ENCODE measurements at regions not wholly inside any gene's neighbourhood (a gene's known extent, or its start where the extent isn't known, plus 50 kb on each side); places are given as distances from the start of the nearest gene placed in this dataset.

DNA sequence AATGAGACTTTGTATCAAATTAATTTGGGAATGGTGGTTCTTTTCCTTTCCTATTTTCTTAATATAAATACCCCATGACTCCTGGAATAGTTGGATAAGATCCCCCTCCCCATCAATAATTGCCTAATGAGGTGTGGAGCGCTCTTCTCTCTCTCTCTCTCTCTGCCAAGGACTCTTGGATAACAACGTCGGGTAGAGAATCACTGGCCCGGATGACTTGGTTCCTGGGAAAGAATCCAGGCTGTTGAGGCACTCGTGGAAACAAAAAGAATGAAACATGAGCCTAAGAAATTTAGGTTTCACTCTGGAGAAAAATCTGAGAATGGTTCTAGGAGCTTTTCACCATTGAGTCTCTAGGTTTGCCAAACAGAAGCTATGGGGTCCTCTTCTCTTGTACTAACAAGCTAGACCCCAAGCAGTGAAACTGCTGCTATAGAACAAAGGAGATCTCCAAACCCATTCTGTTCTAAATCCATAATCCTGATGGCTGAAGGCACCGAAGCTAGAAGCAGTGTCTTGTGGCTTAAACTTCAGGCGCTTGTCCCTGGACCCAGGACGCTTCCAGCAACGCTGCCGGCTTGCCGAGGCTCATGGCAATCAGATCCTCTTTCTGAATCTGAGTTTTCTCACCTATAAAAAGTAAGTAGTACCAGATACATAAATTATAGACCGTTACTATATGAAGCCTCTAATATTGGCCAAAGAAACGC lies 241.6 kb upstream of the BTBD3 start (continued):
- no peak for TF ChIP-seq MXI1 (IDR thresholded peaks at IDR 0.05; ENCODE audit: borderline replicate concordance, low read depth, low read length)

- H3K4me1 ChIP-seq (ENCODE audit: control insufficient read depth, insufficient read depth, low read length), result no peaks in the 10 kb centered on the region
- TF ChIP-seq NFE2L2 (IDR thresholded peaks at IDR 0.05; ENCODE audit: low read depth, low read length) (no peak), RAD21 (IDR thresholded peaks at IDR 0.05; ENCODE audit: low read length) (peak; percentile 97), MAZ (IDR thresholded peaks at IDR 0.05; ENCODE audit: borderline replicate concordance, low read depth, low read length) (no peak), MXI1 (IDR thresholded peaks at IDR 0.05; ENCODE audit: borderline replicate concordance, low read depth, low read length) (no peak), BHLHE40 (IDR thresholded peaks at IDR 0.05; ENCODE audit: low read depth, low read length) (no peak), RCOR1 (IDR thresholded peaks at IDR 0.05; ENCODE audit: insufficient replicate concordance, low read length) (no peak), SMC3 (IDR thresholded peaks at IDR 0.05; ENCODE audit: low read depth, low read length) (peak; percentile 90), USF2 (IDR thresholded peaks at IDR 0.05; ENCODE audit: low read depth, low read length) (no peak), CHD1 (IDR thresholded peaks at IDR 0.05; ENCODE audit: low read depth, low read length) (no peak), CEBPB (IDR thresholded peaks at IDR 0.05; ENCODE audit: low read depth, low read length) (no peak)
- TF ChIP-seq, protein P1, sequence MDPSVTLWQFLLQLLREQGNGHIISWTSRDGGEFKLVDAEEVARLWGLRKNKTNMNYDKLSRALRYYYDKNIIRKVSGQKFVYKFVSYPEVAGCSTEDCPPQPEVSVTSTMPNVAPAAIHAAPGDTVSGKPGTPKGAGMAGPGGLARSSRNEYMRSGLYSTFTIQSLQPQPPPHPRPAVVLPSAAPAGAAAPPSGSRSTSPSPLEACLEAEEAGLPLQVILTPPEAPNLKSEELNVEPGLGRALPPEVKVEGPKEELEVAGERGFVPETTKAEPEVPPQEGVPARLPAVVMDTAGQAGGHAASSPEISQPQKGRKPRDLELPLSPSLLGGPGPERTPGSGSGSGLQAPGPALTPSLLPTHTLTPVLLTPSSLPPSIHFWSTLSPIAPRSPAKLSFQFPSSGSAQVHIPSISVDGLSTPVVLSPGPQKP (IDR thresholded peaks at IDR 0.05; ENCODE audit: borderline replicate concordance, low read depth, low read length), result no peak
Measured at GRCh38 chr20:11676630-11677287, 240.9 kb upstream of the BTBD3 start.

More at GRCh38 chr20:11676630-11677287, 240.9 kb upstream of the BTBD3 start:
- H3K9ac ChIP-seq (ENCODE audit: low read depth, low read length), result no peak overlapping the region
- H3K56ac ChIP-seq (ENCODE audit: extremely low read depth, insufficient read depth, low read length), result no peak overlapping the region
- no peak overlapping the region for H2BK20ac ChIP-seq (ENCODE audit: low read depth, low read length)
- dilution Hi-C loops (cut with HindIII; ENCODE audit: low sequenced_read_pairs, unreplicated experiment), result no loop called here
- H3K27me3 ChIP-seq (ENCODE audit: control insufficient read depth, insufficient read depth, low read length), result peaks cover 3% of the 10 kb centered on the region; the same call in 1 of the 2 replicates
- peak; percentile 99 for ATAC-seq (ENCODE audit: low read depth)
- H3K23ac ChIP-seq (ENCODE audit: low read depth, low read length), result no peak overlapping the region
- in situ Hi-C loops (cut with MboI; ENCODE audit: low sequenced_read_pairs), result no loop called here
- no peak overlapping the region for H2AK5ac ChIP-seq (ENCODE audit: low read depth, low read length)
- no peak overlapping the region for H3K4ac ChIP-seq (ENCODE audit: low read depth, low read length)
- no peak overlapping the region for H4K5ac ChIP-seq (ENCODE audit: low read depth, low read length)
- no peak overlapping the region for H2AK9ac ChIP-seq (replicated peaks; ENCODE audit: low read depth, low read length, poor library complexity)
- no peak overlapping the region for H4K8ac ChIP-seq (ENCODE audit: low read depth in 2 of 2, low read length in 2 of 2)
- CTCF ChIA-PET, result interaction anchor here (0.6 to 1.5 kb wide), 2 partner anchors 531 to 532 kb away, joined by 3 to 9 read pairs; no protein-coding TSS in a partner anchor
- H3K9me1 ChIP-seq (ENCODE audit: insufficient read depth, low read length), result no peaks in the 10 kb centered on the region
- intact Hi-C loops (cut with micrococcal nuclease), result loop anchor here (1.0 to 5.0 kb wide), 5 partner anchors 214 to 532 kb away; no protein-coding TSS in a partner anchor
- H3K18ac ChIP-seq (ENCODE audit: low read depth, low read length), result no peak overlapping the region
- no peaks in the 10 kb centered on the region for H3K36me3 ChIP-seq (ENCODE audit: control insufficient read depth, insufficient read depth, low read length)
- no peak overlapping the region for H4K91ac ChIP-seq (ENCODE audit: insufficient read depth, low read depth, low read length)
- H4K20me1 ChIP-seq (ENCODE audit: insufficient read depth, low read length), result no peaks in the 10 kb centered on the region
- no peak overlapping the region for H2BK15ac ChIP-seq (ENCODE audit: low read depth, low read length)
- no peak overlapping the region for H2BK5ac ChIP-seq (ENCODE audit: low read depth, low read length, poor library complexity, severe bottlenecking)
- no peak overlapping the region for H3K27ac ChIP-seq (ENCODE audit: insufficient read depth, low read length)
- H2BK120ac ChIP-seq (ENCODE audit: low read depth, low read length), result no peak overlapping the region
- peak; percentile 42 for DNase-seq
- no peak overlapping the region for H3K4me3 ChIP-seq (ENCODE audit: insufficient read depth, low read depth, low read length)
- H3K79me1 ChIP-seq (ENCODE audit: low read depth in 1 of 2, low read length in 2 of 2), result no peaks in the 10 kb centered on the region
- H3K14ac ChIP-seq (replicated peaks; ENCODE audit: low read depth, low read length), result no peak overlapping the region
- POLR2A ChIA-PET (ENCODE audit: unreplicated experiment), result no interaction called here
- no peak overlapping the region for H2AFZ ChIP-seq (replicated peaks; ENCODE audit: low read length, poor library complexity)
- H3K4me2 ChIP-seq (ENCODE audit: low read depth, low read length), result no peak overlapping the region
- WGBS, 2 experiments (ENCODE audit: extremely low coverage in 2 of 2, insufficient read length in 1 of 2), result no CpG with 5 or more reads among the region's 2 CpGs
- H3K9me3 ChIP-seq (ENCODE audit: control insufficient read depth, insufficient read depth, low read length), result no peaks in the 10 kb centered on the region
- BruUV-seq (replicated peaks), result no TSS peak
